CD4-positive, alpha-beta memory T cell (primary cell): ENCODE measurements at regions not wholly inside any gene's neighbourhood (a gene's known extent, or its start where the extent isn't known, plus 50 kb on each side); places are given as distances from the start of the nearest gene placed in this dataset.
A peak's percentile ranks its signal among the peaks of the same experiment; 100 is the strongest.

ENCODE experiments used
- CTCF ChIA-PET: fragments of 350-600 bp; sonication (Branson Sonifier 250); formaldehyde crosslinking; loops from one replicate; lab custom pipeline; 2021; ENCODE audit warnings: inconsistent platforms; ENCODE audit not compliant: partially characterized antibody; lab: Charles Lee
- POLR2A ChIA-PET: fragments of 350-600 bp; sonication (Branson Sonifier 250); formaldehyde crosslinking; loops from one replicate; lab custom pipeline; 2021; ENCODE audit not compliant: partially characterized antibody; lab: Charles Lee
- DNase-seq, 5 donors: peaks; one replicate each; pipeline versions ENCODE4 v3.0.0 to v3.0.0-alpha.2; 2020 to 2022; ENCODE audit warnings: mixed read lengths in 1 of 5
- H3K27ac ChIP-seq: one replicate; pipeline ENCODE4 v1.7.0; 2013; ENCODE audit warnings: low read depth, low read length
- H3K27me3 ChIP-seq: 2 replicates; pipeline ENCODE4 v1.7.0; 2013; ENCODE audit warnings: mild to moderate bottlenecking, low read length, moderate library complexity; ENCODE audit not compliant: insufficient read depth
- H3K36me3 ChIP-seq: 2 replicates; pipeline ENCODE4 v1.7.0; 2013; ENCODE audit warnings: mild to moderate bottlenecking, low read length, moderate library complexity; ENCODE audit not compliant: insufficient read depth
- H3K4me1 ChIP-seq: 2 replicates; pipeline ENCODE4 v1.7.0; 2013; ENCODE audit warnings: mild to moderate bottlenecking, low read length, moderate library complexity; ENCODE audit not compliant: insufficient read depth
- H3K4me3 ChIP-seq, 2 donors: one replicate each; pipeline ENCODE4 v1.7.0; 2013; ENCODE audit warnings: low read length in 2 of 2, mild to moderate bottlenecking in 1 of 2
- H3K9me3 ChIP-seq, 2 donors: one replicate each; pipeline ENCODE4 v1.7.0; 2013; ENCODE audit warnings: low read length in 2 of 2, control low read depth in 1 of 2; ENCODE audit not compliant: control insufficient read depth in 1 of 2
- H3K27ac Mint-ChIP-seq, 7 donors: one replicate each; pipeline ENCODE4 v1.8.0; 2020 to 2021; ENCODE audit warnings: mixed read lengths in 7 of 7, mild to moderate bottlenecking in 6 of 7, inconsistent platforms in 3 of 7, moderate library complexity in 3 of 7
- H3K27me3 Mint-ChIP-seq, 2 donors: one replicate each; pipeline ENCODE4 v1.8.0; 2020 to 2021; ENCODE audit warnings: mixed read lengths in 2 of 2
- H3K36me3 Mint-ChIP-seq, 2 donors: one replicate each; pipeline ENCODE4 v1.8.0; 2020 to 2021; ENCODE audit warnings: mixed read lengths in 2 of 2, inconsistent platforms in 1 of 2, mild to moderate bottlenecking in 1 of 2
- H3K4me1 Mint-ChIP-seq, 4 donors: one replicate each; pipeline ENCODE4 v1.8.0; 2020 to 2021; ENCODE audit warnings: mixed read lengths in 4 of 4, mild to moderate bottlenecking in 1 of 4
- H3K4me3 Mint-ChIP-seq, 8 donors: one replicate each; pipeline ENCODE4 v1.8.0; 2020 to 2021; ENCODE audit warnings: mixed read lengths in 8 of 8, mild to moderate bottlenecking in 7 of 8, moderate library complexity in 6 of 8, inconsistent platforms in 3 of 8
- H3K9me3 Mint-ChIP-seq, 8 donors: one replicate each; pipeline ENCODE4 v1.8.0; 2020 to 2021; ENCODE audit warnings: mixed read lengths in 8 of 8, mild to moderate bottlenecking in 5 of 8, inconsistent platforms in 3 of 8, moderate library complexity in 1 of 8
- intact Hi-C: fragments of 100-400 bp; cut with micrococcal nuclease; formaldehyde crosslinking; loops from one replicate; pipeline ENCODE4 v1.15.1; 2023

GRCh38 chr4:17323554-17324385, 188.1 kb downstream of the QDPR start:
- H3K4me3 Mint-ChIP-seq = peak overlapping the region in 3 of 8 donors; percentile 42 to 50 (median 50)
- H3K27ac Mint-ChIP-seq = peak overlapping the region in 2 of 7 donors; percentile 15 to 62
- H3K9me3 Mint-ChIP-seq = peaks cover 0 to 7% (median 3%) of the 10 kb centered on the region in 8 donors
- CTCF ChIA-PET = interaction anchor here (0.6 to 2.2 kb wide), 10 partner anchors 8 to 1032 kb away, joined by 3 to 13 read pairs (median 4); no protein-coding TSS in a partner anchor
- Histone ChIP-seq H3K27me3 (no peaks in the 10 kb centered on the region), H3K4me1 (peaks cover 9% of the 10 kb centered on the region), H3K27ac (no peak overlapping the region), H3K9me3 (no peaks in the 10 kb centered on the region), H3K4me3 (no peak overlapping the region), H3K36me3 (no peaks in the 10 kb centered on the region)
- peaks cover 9 to 10% (median 10%) of the 10 kb centered on the region in 4 donors for H3K4me1 Mint-ChIP-seq
- DNase-seq = no peak
- H3K36me3 Mint-ChIP-seq = no peaks in the 10 kb centered on the region
- intact Hi-C loops = loop anchor here (2.0 to 10.0 kb wide), 2 partner anchors 407 to 1299 kb away; no protein-coding TSS in a partner anchor
- POLR2A ChIA-PET = no interaction called here
- peaks cover 0 to 5% of the 10 kb centered on the region in 2 donors for H3K27me3 Mint-ChIP-seq

GRCh38 chr4:17322514-17322913, 189.4 kb downstream of the QDPR start:
- Mint-ChIP-seq H3K4me3 (no peak overlapping the region), H3K36me3 (no peaks in the 10 kb centered on the region), H3K9me3 (peaks cover 0 to 7% (median 3%) of the 10 kb centered on the region in 8 donors), H3K27ac (no peak overlapping the region), H3K4me1 (peaks cover 8 to 10% (median 9%) of the 10 kb centered on the region in 4 donors), H3K27me3 (peaks cover 0 to 6% of the 10 kb centered on the region in 2 donors)
- H3K36me3 ChIP-seq = no peaks in the 10 kb centered on the region
- H3K4me1 ChIP-seq = peaks cover 9% of the 10 kb centered on the region
- POLR2A ChIA-PET = no interaction called here
- intact Hi-C loops = loop anchor here (10.0 kb wide), 1 partner anchor 1298 kb away; no protein-coding TSS in a partner anchor
- H3K4me3 ChIP-seq = no peak overlapping the region
- CTCF ChIA-PET = interaction anchor here (0.9 to 1.6 kb wide), 4 partner anchors 9 to 1299 kb away, joined by 3 to 4 read pairs (median 4); no protein-coding TSS in a partner anchor
- no peaks in the 10 kb centered on the region for H3K9me3 ChIP-seq
- DNase-seq = no peak
- no peak overlapping the region for H3K27ac ChIP-seq
- no peaks in the 10 kb centered on the region for H3K27me3 ChIP-seq

GRCh38 chr4:17320046-17320445, 191.8 kb downstream of the QDPR start:
- Mint-ChIP-seq H3K4me1 (peaks cover 8 to 10% (median 9%) of the 10 kb centered on the region in 4 donors), H3K27me3 (peaks cover 3 to 15% of the 10 kb centered on the region in 2 donors), H3K4me3 (no peak overlapping the region), H3K36me3 (no peaks in the 10 kb centered on the region), H3K9me3 (peaks cover 0 to 5% (median 3%) of the 10 kb centered on the region in 8 donors), H3K27ac (no peak overlapping the region)
- POLR2A ChIA-PET = no interaction called here
- CTCF ChIA-PET = no interaction called here
- Histone ChIP-seq H3K27me3 (no peaks in the 10 kb centered on the region), H3K9me3 (no peaks in the 10 kb centered on the region), H3K27ac (no peak overlapping the region), H3K4me3 (no peak overlapping the region), H3K4me1 (peaks cover 9% of the 10 kb centered on the region), H3K36me3 (no peaks in the 10 kb centered on the region)
- intact Hi-C loops = loop anchor here (10.0 kb wide), 1 partner anchor 1295 kb away; no protein-coding TSS in a partner anchor
- no peak for DNase-seq

GRCh38 chr4:17317526-17317925, 194.4 kb downstream of the QDPR start:
- Histone ChIP-seq H3K9me3 (no peaks in the 10 kb centered on the region), H3K27me3 (no peaks in the 10 kb centered on the region), H3K36me3 (no peaks in the 10 kb centered on the region), H3K27ac (no peak overlapping the region), H3K4me3 (no peak overlapping the region), H3K4me1 (no peaks in the 10 kb centered on the region)
- H3K4me3 Mint-ChIP-seq = no peak overlapping the region
- H3K9me3 Mint-ChIP-seq = peaks cover 0 to 5% (median 3%) of the 10 kb centered on the region in 8 donors
- intact Hi-C loops = no loop called here
- ChIA-PET CTCF (no interaction called here), POLR2A (no interaction called here)
- H3K36me3 Mint-ChIP-seq = no peaks in the 10 kb centered on the region
- no peaks in the 10 kb centered on the region for H3K4me1 Mint-ChIP-seq
- no peak for DNase-seq
- peaks cover 5 to 17% of the 10 kb centered on the region in 2 donors for H3K27me3 Mint-ChIP-seq
- H3K27ac Mint-ChIP-seq = no peak overlapping the region

GRCh38 chr4:17316566-17316965, 195.3 kb downstream of the QDPR start:
- no peaks in the 10 kb centered on the region for H3K36me3 ChIP-seq
- ChIA-PET CTCF (no interaction called here), POLR2A (no interaction called here)
- intact Hi-C loops = no loop called here
- no peak overlapping the region for H3K27ac ChIP-seq
- H3K27ac Mint-ChIP-seq = no peak overlapping the region
- peaks cover 0 to 5% (median 3%) of the 10 kb centered on the region in 8 donors for H3K9me3 Mint-ChIP-seq
- peaks cover 5 to 17% of the 10 kb centered on the region in 2 donors for H3K27me3 Mint-ChIP-seq
- no peaks in the 10 kb centered on the region for H3K4me1 Mint-ChIP-seq
- no peaks in the 10 kb centered on the region for H3K36me3 Mint-ChIP-seq
- H3K4me3 ChIP-seq = no peak overlapping the region
- DNase-seq = no peak
- H3K4me1 ChIP-seq = no peaks in the 10 kb centered on the region
- no peak overlapping the region for H3K4me3 Mint-ChIP-seq
- H3K27me3 ChIP-seq = no peaks in the 10 kb centered on the region
- no peaks in the 10 kb centered on the region for H3K9me3 ChIP-seq

GRCh38 chr4:17315459-17315858, 196.4 kb downstream of the QDPR start:
- H3K9me3 ChIP-seq = no peaks in the 10 kb centered on the region
- ChIA-PET POLR2A (no interaction called here), CTCF (interaction anchor here (1.4 kb wide), 1 partner anchor 9 kb away, joined by 3 read pairs; no protein-coding TSS in a partner anchor)
- no peaks in the 10 kb centered on the region for H3K27me3 ChIP-seq
- H3K9me3 Mint-ChIP-seq = peaks cover 0 to 5% (median under 1%) of the 10 kb centered on the region in 8 donors
- no peak overlapping the region for H3K4me3 Mint-ChIP-seq
- H3K27me3 Mint-ChIP-seq = peaks cover 5 to 15% of the 10 kb centered on the region in 2 donors
- no peak for DNase-seq
- no peak overlapping the region for H3K4me3 ChIP-seq
- intact Hi-C loops = no loop called here
- H3K4me1 ChIP-seq = no peaks in the 10 kb centered on the region
- H3K27ac ChIP-seq = no peak overlapping the region
- no peak overlapping the region for H3K27ac Mint-ChIP-seq
- H3K36me3 ChIP-seq = no peaks in the 10 kb centered on the region
- H3K36me3 Mint-ChIP-seq = no peaks in the 10 kb centered on the region
- H3K4me1 Mint-ChIP-seq = peaks cover 0 to 3% (median under 1%) of the 10 kb centered on the region in 4 donors

- H3K27me3 Mint-ChIP-seq = peaks cover 7 to 12% of the 10 kb centered on the region in 2 donors
- H3K9me3 ChIP-seq = no peaks in the 10 kb centered on the region
- H3K4me3 ChIP-seq = no peak overlapping the region
- no peaks in the 10 kb centered on the region for H3K36me3 ChIP-seq
- H3K27ac Mint-ChIP-seq = no peak overlapping the region
- H3K4me1 ChIP-seq = no peaks in the 10 kb centered on the region
- ChIA-PET CTCF (interaction anchor here (0.9 kb wide), 1 partner anchor 10 kb away, joined by 3 read pairs; no protein-coding TSS in a partner anchor), POLR2A (no interaction called here)
- no peaks in the 10 kb centered on the region for H3K27me3 ChIP-seq
- DNase-seq = no peak
- H3K4me3 Mint-ChIP-seq = no peak overlapping the region
- no peaks in the 10 kb centered on the region for H3K36me3 Mint-ChIP-seq
- peaks cover 0 to 3% (median 0%) of the 10 kb centered on the region in 8 donors for H3K9me3 Mint-ChIP-seq
- intact Hi-C loops = no loop called here
- H3K4me1 Mint-ChIP-seq = peaks cover 0 to 7% (median 4%) of the 10 kb centered on the region in 4 donors
- no peak overlapping the region for H3K27ac ChIP-seq
Measured at GRCh38 chr4:17313194-17313593, 198.7 kb downstream of the QDPR start.
